Effector memory CD8-positive, alpha-beta T cell (primary cell): ENCODE measurements at regions not wholly inside any gene's neighbourhood (a gene's known extent, or its start where the extent isn't known, plus 50 kb on each side); places are given as distances from the start of the nearest gene placed in this dataset.

Experiments
- ATAC-seq: fragments of 150-1000 bp; cut with Tn5 transposase; replicated peaks from 2 replicates; pipeline ENCODE4 v1.10.0; 2021; ENCODE audit warnings: mild to moderate bottlenecking, moderate library complexity
- DNase-seq, 3 experiments: peaks; one replicate each; pipeline ENCODE4 v3.0.0; 2021
- H3K27ac Mint-ChIP-seq, 2 donors: one replicate each; pipeline ENCODE4 v1.8.0; 2022; ENCODE audit warnings: mild to moderate bottlenecking in 2 of 2, mixed read lengths in 2 of 2, moderate library complexity in 2 of 2
- H3K27me3 Mint-ChIP-seq, 2 donors: one replicate each; pipeline ENCODE4 v1.8.0; 2022; ENCODE audit warnings: mixed read lengths in 2 of 2
- H3K36me3 Mint-ChIP-seq: one replicate; pipeline ENCODE4 v1.8.0; 2022; ENCODE audit warnings: mild to moderate bottlenecking, moderate library complexity, mixed read lengths; ENCODE audit not compliant: insufficient read depth
- H3K4me1 Mint-ChIP-seq, 2 donors: one replicate each; pipeline ENCODE4 v1.8.0; 2022; ENCODE audit warnings: low read depth in 2 of 2, mixed read lengths in 2 of 2
- H3K4me3 Mint-ChIP-seq, 2 donors: one replicate each; pipeline ENCODE4 v1.8.0; 2022; ENCODE audit warnings: mild to moderate bottlenecking in 2 of 2, mixed read lengths in 2 of 2, moderate library complexity in 2 of 2
- H3K9me3 Mint-ChIP-seq, 2 donors: one replicate each; pipeline ENCODE4 v1.8.0; 2022; ENCODE audit warnings: mixed read lengths in 2 of 2

DNA sequence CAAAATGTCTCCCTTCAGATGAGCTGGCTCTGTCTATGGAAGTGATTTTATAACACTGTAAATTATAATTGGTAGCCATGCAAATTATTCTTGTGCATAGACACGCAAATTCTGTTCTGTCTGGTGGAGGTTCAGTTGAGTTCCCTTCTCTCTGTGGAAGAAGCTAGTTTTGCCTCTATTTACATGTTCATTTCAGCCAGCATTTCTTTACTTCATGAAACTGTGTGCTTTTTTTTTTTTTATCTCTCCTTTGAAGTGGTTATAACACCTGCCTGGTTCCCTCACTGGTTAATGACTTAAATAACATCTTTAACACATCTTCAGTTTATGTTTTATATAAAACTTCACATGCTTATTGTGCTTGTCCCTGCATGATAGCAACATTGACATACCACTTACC lies 149.4 kb upstream of the FBXL7 start:
- H3K4me3 Mint-ChIP-seq, result no peak overlapping the region

DNA sequence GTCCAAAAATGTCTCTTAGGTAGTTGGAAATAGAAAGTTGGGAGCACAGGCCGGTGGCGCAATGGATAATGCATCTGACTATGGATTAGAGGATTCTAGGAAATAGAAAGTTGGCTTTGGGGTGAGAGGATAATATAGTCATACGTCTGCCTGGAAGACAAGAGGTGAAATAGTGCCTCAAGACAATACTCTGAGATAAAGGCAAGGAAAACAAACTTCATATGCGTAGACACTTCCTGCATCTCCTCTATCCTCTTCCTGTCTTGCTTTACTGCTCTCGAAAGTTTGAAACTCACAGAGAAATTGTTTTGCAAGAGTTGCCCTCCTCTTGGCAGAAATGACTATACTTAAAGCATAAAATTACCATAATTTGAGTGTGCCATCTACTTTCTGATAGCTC lies 153.2 kb upstream of the FBXL7 start:
- Mint-ChIP-seq H3K27me3 (no peaks in the 10 kb centered on the region), H3K27ac (no peak overlapping the region), H3K4me3 (no peak overlapping the region), H3K9me3 (peaks cover 0 to 4% of the 10 kb centered on the region in 2 donors), H3K4me1 (no peaks in the 10 kb centered on the region), H3K36me3 (no peaks in the 10 kb centered on the region)
- no peak for DNase-seq
- no peak for ATAC-seq

More for the DNA sequence above, 149.4 kb upstream of the FBXL7 start:
- H3K36me3 Mint-ChIP-seq, result no peaks in the 10 kb centered on the region
- no peaks in the 10 kb centered on the region for H3K4me1 Mint-ChIP-seq
- ATAC-seq (no peak), DNase-seq (no peak)
- no peaks in the 10 kb centered on the region for H3K27me3 Mint-ChIP-seq
- peaks cover 5 to 10% of the 10 kb centered on the region in 2 donors for H3K9me3 Mint-ChIP-seq
- H3K27ac Mint-ChIP-seq, result no peak overlapping the region

DNA sequence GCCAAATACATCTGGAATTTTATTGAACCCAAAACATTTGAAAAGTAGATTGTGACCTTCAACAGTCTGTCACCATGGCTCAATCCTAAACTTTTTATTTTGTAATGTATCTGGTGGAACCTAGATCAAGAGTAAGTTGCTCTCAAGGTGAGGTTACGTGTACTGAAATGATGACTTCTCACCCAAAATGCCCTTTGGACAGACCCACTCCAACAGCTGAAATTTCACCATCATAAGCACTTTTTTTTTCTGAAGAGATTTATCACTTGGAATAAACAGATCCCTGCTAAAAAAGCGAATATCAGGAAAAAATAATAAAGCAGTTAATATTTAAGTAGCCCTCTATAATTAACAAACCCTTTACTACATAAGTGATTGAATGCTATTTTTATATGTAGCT lies 155.0 kb upstream of the FBXL7 start:
- no peak overlapping the region for H3K27ac Mint-ChIP-seq
- DNase-seq, result no peak
- no peak for ATAC-seq
- H3K4me1 Mint-ChIP-seq, result no peaks in the 10 kb centered on the region
- H3K9me3 Mint-ChIP-seq, result peaks cover 0 to 4% of the 10 kb centered on the region in 2 donors
- no peaks in the 10 kb centered on the region for H3K36me3 Mint-ChIP-seq
- no peak overlapping the region for H3K4me3 Mint-ChIP-seq
- H3K27me3 Mint-ChIP-seq, result no peaks in the 10 kb centered on the region

DNA sequence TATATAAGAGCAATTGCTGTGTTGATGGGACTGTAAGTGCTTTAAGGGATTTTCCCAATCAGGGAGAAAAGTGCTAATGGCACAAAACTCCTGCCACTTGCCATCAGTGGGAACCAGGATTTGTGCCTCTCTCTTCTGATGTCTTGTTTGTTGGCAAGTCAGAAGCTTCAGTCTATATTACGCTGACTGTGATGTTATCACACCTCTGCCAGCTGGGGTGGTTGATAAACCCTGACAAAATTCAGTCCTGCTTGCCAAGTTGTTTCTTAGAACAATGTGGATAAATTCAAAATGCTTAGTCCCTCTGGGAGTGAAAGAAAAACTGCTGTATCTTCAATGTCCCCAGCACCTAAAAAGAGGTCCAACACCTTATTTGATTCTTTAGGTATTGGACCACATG lies 161.4 kb upstream of the FBXL7 start:
- Mint-ChIP-seq H3K27ac (no peak overlapping the region), H3K4me3 (no peak overlapping the region), H3K4me1 (no peaks in the 10 kb centered on the region), H3K36me3 (no peaks in the 10 kb centered on the region), H3K9me3 (peaks cover 1 to 7% of the 10 kb centered on the region in 2 donors), H3K27me3 (no peaks in the 10 kb centered on the region)
- DNase-seq, result no peak
- ATAC-seq, result no peak

DNA sequence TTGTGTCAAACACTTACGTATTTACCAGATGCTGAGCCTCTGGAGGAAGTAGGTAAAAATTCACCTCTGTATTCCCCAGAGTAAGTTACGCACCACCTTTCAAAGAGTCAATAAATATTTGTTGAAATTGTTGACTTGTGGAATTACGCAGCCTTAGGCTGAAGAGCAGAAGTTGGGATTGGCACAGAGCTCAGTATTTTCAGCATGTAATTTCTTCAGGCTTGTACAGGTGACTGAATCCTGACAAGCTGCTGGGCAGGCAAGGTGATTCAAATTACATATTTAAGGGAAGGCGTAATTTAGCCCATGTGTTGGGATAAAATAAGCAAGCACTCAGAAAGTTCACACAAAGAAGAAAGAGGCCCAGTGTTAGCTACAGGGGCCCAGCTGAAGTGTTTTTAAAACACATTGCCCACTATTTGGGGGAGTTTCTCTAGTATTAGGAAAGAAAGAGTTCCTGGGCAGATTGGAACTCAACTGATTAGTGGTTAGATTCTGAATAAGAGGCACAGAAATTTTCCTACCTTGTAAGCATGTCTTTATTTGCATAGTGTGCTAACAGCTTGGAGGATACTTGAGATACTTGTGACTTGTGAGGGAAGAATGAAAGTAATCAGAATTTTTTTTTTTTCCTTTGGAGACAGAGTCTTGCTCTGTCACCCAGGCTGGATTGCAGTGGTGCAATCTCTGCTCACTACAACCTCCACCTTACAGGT lies 165.3 kb upstream of the FBXL7 start:
- no peaks in the 10 kb centered on the region for H3K27me3 Mint-ChIP-seq
- no peak overlapping the region for H3K27ac Mint-ChIP-seq
- DNase-seq (no peak), ATAC-seq (no peak)
- H3K9me3 Mint-ChIP-seq, result peaks cover 8 to 16% of the 10 kb centered on the region in 2 donors
- H3K4me1 Mint-ChIP-seq, result no peaks in the 10 kb centered on the region
- H3K4me3 Mint-ChIP-seq, result no peak overlapping the region
- no peaks in the 10 kb centered on the region for H3K36me3 Mint-ChIP-seq

DNA sequence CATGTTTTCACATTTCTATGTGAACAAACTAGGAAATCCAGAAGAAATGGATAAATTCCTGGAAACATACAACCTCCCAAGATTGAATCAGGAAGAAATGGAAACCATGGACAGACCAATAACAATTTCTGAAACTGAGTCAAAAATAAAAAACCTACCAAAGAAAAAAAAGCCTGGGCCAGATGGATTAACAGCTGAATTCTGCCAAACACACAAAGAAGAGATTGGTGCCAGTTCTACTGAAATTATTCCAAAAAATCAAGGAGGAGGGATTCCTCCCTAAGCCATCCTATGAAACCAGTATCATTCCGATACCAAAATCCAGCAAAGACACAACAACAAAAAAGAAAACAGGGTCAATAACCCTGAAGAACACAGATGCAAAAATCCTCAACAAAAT lies 166.9 kb upstream of the FBXL7 start:
- no peak for DNase-seq
- ATAC-seq, result no peak
- Mint-ChIP-seq H3K9me3 (peaks cover 9 to 16% of the 10 kb centered on the region in 2 donors), H3K27ac (no peak overlapping the region), H3K4me3 (no peak overlapping the region), H3K27me3 (no peaks in the 10 kb centered on the region), H3K36me3 (no peaks in the 10 kb centered on the region), H3K4me1 (no peaks in the 10 kb centered on the region)

DNA sequence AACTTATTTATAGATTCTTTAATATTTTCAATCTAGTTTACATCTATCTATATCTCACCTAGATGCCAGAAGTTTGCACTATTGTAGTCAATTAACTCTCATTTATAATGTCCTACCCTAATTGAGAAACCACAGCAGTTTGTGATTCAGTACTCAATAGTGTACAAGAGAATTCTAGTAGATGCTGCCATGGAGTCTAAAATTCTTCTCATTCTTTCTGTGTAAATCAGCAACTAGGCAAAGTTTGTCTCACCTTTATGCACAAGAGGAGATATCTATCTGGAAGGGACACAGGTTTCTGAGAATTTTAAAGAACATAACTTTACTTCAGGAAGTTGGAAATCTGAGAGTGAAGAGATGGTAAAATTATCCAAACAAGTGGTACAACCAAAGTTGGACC lies 173.0 kb upstream of the FBXL7 start:
- Mint-ChIP-seq H3K4me1 (no peaks in the 10 kb centered on the region), H3K9me3 (peaks cover 0 to 2% of the 10 kb centered on the region in 2 donors), H3K27me3 (no peaks in the 10 kb centered on the region), H3K27ac (no peak overlapping the region), H3K36me3 (no peaks in the 10 kb centered on the region), H3K4me3 (no peak overlapping the region)
- DNase-seq (no peak), ATAC-seq (no peak)

DNA sequence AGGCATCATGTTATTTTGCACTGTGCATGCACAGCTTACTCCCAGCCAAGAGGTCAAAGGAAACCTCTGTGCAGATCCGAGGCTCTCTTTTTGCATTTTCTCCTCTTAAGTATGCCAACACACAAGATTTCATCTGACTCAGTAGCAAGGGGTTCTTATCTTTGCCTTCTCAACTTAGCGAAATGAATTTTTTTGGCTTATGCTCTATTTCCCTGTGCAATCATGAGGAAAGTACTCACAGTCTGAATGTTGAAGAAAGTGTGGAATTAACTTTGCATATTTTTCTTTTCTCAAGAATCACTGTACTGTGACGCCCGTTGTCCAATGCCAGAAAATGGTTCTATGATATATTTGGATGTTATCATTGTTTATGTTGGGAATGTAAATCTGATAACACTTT lies 173.5 kb upstream of the FBXL7 start:
- Mint-ChIP-seq H3K27ac (no peak overlapping the region), H3K9me3 (peaks cover 0 to 2% of the 10 kb centered on the region in 2 donors), H3K27me3 (no peaks in the 10 kb centered on the region), H3K4me1 (no peaks in the 10 kb centered on the region), H3K36me3 (no peaks in the 10 kb centered on the region), H3K4me3 (no peak overlapping the region)
- ATAC-seq (no peak), DNase-seq (no peak)

DNA sequence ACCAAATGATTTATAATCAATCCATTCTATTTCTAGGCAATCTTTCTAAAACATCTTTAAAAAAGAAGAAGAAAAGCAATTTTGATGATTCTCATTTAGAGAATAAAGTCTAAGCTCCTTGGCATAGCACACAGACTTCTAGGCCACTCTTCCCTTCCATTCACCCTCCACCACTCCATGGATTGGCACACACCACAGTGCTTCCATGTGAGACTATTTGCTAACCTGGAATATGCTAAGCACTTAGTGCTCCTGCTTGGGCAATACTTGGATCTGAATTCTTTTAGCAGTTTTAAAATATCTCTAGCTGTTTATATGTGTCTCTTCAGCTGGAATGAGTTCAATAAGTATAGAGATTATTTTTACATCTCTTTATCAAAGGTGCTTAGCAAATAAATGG lies 177.6 kb upstream of the FBXL7 start:
- peaks cover 0 to 2% of the 10 kb centered on the region in 2 donors for H3K9me3 Mint-ChIP-seq

DNA sequence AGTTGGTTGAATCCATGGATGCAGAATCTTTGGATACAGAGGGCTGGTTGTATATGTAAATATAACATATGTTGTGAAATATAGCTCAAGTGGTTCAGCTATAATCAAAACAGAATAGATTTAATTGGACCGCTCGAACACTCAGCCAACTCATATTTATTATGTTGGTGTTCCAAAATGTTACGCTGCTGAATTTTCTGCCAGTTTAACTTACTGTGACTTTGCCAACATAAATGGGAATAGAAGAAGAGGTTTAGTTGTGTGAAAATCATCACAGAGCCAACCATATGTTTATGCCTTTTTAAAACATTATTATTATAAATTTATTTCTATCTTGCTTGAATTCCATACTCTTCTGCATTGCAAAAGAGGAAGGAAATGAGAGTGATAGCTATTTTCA lies 178.2 kb upstream of the FBXL7 start:
- Mint-ChIP-seq H3K4me3 (no peak overlapping the region), H3K9me3 (peaks cover 0 to 3% of the 10 kb centered on the region in 2 donors), H3K27ac (no peak overlapping the region), H3K27me3 (no peaks in the 10 kb centered on the region), H3K36me3 (no peaks in the 10 kb centered on the region), H3K4me1 (no peaks in the 10 kb centered on the region)
- no peak for DNase-seq
- ATAC-seq, result no peak

More for the DNA sequence above, 177.6 kb upstream of the FBXL7 start:
- DNase-seq (no peak), ATAC-seq (no peak)
- Mint-ChIP-seq H3K4me3 (no peak overlapping the region), H3K4me1 (no peaks in the 10 kb centered on the region), H3K27ac (no peak overlapping the region), H3K27me3 (no peaks in the 10 kb centered on the region), H3K36me3 (no peaks in the 10 kb centered on the region)

DNA sequence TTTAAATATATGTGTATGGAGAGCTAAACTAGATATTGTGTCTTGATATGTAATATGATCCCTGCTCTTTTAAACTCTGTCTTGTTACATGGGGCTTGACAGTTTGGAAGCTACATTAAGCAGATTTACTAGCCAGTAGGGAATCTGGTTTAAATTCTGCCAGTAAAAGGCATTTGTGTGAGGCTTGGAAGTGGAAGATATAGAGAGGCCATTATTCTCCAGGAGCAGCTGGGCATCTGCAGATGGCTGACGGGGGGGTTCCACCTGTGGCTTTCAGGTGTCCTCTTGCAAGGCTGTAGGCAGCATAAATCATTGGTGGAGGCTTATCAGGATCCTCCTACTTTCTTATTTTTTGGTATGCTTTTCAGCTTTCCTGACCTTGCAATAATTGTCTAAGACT lies 179.1 kb upstream of the FBXL7 start:
- H3K27ac Mint-ChIP-seq, result no peak overlapping the region
- ATAC-seq (no peak), DNase-seq (no peak)
- H3K4me1 Mint-ChIP-seq, result no peaks in the 10 kb centered on the region
- H3K36me3 Mint-ChIP-seq, result no peaks in the 10 kb centered on the region
- no peak overlapping the region for H3K4me3 Mint-ChIP-seq
- H3K9me3 Mint-ChIP-seq, result peaks cover 0 to 3% of the 10 kb centered on the region in 2 donors
- no peaks in the 10 kb centered on the region for H3K27me3 Mint-ChIP-seq

DNA sequence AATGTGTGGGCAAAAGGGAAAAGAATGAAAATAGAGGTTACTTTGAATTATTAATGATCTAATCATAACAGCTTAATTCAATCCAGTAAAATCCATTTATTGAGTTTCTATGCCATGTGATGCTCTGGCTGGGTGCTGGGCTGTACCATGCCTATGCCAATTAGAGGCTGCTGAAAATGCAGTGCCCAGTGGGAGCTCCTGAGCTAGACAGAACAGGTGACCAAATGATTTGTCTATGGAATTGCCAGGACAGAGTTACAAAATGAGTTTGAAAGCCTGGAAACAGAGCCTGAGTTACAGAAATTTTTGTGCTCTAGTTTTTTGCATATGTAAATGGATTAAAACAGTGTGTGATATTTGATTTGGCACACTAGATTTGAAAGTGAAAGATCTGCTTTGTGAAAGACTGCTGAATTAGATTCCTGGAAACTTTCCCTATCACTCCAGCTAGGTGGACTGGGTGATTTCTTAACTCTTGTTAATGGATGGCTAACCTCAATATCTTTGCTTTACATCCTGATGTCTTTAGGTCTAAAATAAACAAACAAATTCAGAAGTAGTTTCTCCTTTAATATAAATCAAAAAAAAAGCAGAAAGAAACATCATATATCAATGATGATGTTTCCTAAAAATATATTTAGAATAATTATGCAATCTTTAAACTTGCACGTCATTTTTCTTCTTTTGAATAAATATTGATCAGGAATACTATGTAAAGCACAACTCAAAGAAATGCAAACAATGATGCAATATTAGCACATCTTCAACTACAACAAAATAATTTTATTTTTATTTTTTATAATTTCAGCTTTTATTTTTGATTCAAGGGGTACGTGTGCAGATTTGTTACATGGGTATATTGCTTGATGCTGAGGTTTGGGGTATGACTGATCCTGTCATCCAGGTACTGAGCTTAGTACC lies 194.8 kb upstream of the FBXL7 start:
- Mint-ChIP-seq H3K4me3 (no peak overlapping the region), H3K4me1 (no peaks in the 10 kb centered on the region), H3K36me3 (no peaks in the 10 kb centered on the region), H3K9me3 (peaks cover 8 to 9% of the 10 kb centered on the region in 2 donors), H3K27me3 (no peaks in the 10 kb centered on the region), H3K27ac (no peak overlapping the region)
- no peak for ATAC-seq
- no peak for DNase-seq

DNA sequence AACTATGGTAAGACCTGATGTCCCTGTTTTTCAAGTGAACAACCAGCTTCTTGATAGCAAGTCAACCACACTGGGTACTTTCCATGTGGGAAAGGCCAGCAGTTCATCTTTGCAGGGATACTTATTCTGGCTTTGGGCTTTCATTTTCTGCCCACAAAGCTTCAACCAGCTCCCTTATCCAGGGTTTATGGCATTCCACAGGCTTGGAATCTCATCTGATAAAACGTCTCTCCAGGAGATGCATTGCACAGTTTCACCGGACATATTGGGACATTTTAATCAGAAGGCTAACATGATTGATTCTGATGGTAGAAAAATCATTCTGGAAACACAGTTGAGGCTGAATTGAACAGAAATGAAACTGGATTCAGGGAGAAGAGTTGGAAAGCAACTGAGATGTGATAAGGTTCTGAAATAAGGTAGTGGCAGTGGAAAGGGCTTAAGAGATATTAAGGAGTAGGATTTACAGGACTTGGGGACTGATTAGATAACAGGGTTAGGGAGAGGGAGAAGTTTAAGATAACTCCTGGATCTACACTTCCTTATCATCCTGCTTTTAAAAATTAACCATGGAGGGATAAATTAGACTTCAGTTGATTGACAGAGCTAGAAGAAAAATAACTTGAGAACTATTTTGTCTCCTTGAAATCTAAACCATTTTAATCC lies 195.8 kb upstream of the FBXL7 start:
- Mint-ChIP-seq H3K36me3 (no peaks in the 10 kb centered on the region), H3K4me1 (no peaks in the 10 kb centered on the region), H3K4me3 (no peak overlapping the region), H3K27me3 (no peaks in the 10 kb centered on the region), H3K9me3 (peaks cover 9 to 14% of the 10 kb centered on the region in 2 donors), H3K27ac (no peak overlapping the region)
- ATAC-seq, result no peak
- no peak for DNase-seq
